Mesothelial cell of epicardium (in vitro differentiated cells): ENCODE measurements at regions not wholly inside any gene's neighbourhood (a gene's known extent, or its start where the extent isn't known, plus 50 kb on each side); places are given as distances from the start of the nearest gene placed in this dataset.

Experiments used
- DNase-seq, 2 experiments: peaks; one replicate each; pipeline ENCODE4 v3.0.0; 2021; ENCODE audit warnings: low spot score in 2 of 2; ENCODE audit not compliant: unreplicated experiment in 2 of 2
- H3K27ac Mint-ChIP-seq: 2 replicates; pipeline ENCODE4 v1.8.0; 2021; ENCODE audit warnings: mixed read lengths
- H3K27me3 Mint-ChIP-seq: 2 replicates; pipeline ENCODE4 v1.8.0; 2021; ENCODE audit warnings: low read depth, mixed read lengths
- H3K36me3 Mint-ChIP-seq: 2 replicates; pipeline ENCODE4 v1.8.0; 2021; ENCODE audit warnings: mixed read lengths
- H3K4me1 Mint-ChIP-seq: 2 replicates; pipeline ENCODE4 v1.8.0; 2021; ENCODE audit warnings: mixed read lengths
- H3K4me3 Mint-ChIP-seq: 2 replicates; pipeline ENCODE4 v1.8.0; 2021; ENCODE audit warnings: mild to moderate bottlenecking, moderate library complexity, mixed read lengths
- H3K9me3 Mint-ChIP-seq: 2 replicates; pipeline ENCODE4 v1.8.0; 2021; ENCODE audit warnings: mixed read lengths
- CTCF ChIP-seq: fragments of 200-600 bp; sonication (generic); IDR thresholded peaks from one replicate; pipeline ENCODE4 v1.5.0; 2021; ENCODE audit warnings: antibody characterized with exemption; ENCODE audit not compliant: unreplicated experiment

GRCh38 chr9:87146933-87147332 lies 199.6 kb upstream of the GAS1 start:
- Mint-ChIP-seq H3K4me1 (peaks cover 19% of the 10 kb centered on the region), H3K9me3 (peaks cover 14% of the 10 kb centered on the region), H3K36me3 (peaks cover 7% of the 10 kb centered on the region), H3K4me3 (no peak overlapping the region), H3K27me3 (peaks cover 4% of the 10 kb centered on the region), H3K27ac (no peak overlapping the region)
- TF ChIP-seq CTCF: no peak
- DNase-seq: no peak

GRCh38 chr9:87147839-87148238 lies 200.5 kb upstream of the GAS1 start:
- Mint-ChIP-seq H3K4me3 (peak overlapping the region; percentile 69), H3K27ac (peak overlapping the region; percentile 98), H3K9me3 (peaks cover 14% of the 10 kb centered on the region), H3K27me3 (peaks cover 4% of the 10 kb centered on the region), H3K36me3 (peaks cover 7% of the 10 kb centered on the region), H3K4me1 (peaks cover 21% of the 10 kb centered on the region)
- TF ChIP-seq CTCF: no peak
- no peak for DNase-seq

GRCh38 chr9:87148331-87149104 lies 201.2 kb upstream of the GAS1 start:
- DNase-seq: peak; percentile 64 to 81
- H3K9me3 Mint-ChIP-seq: peaks cover 14% of the 10 kb centered on the region
- H3K27me3 Mint-ChIP-seq: peaks cover 4% of the 10 kb centered on the region
- TF ChIP-seq CTCF: no peak
- peak overlapping the region; percentile 69 for H3K4me3 Mint-ChIP-seq
- H3K36me3 Mint-ChIP-seq: peaks cover 7% of the 10 kb centered on the region
- peak overlapping the region; percentile 98 for H3K27ac Mint-ChIP-seq
- peaks cover 21% of the 10 kb centered on the region for H3K4me1 Mint-ChIP-seq

- no peak for TF ChIP-seq CTCF
- no peak overlapping the region for H3K27ac Mint-ChIP-seq
- no peak overlapping the region for H3K4me3 Mint-ChIP-seq
- peaks cover 17% of the 10 kb centered on the region for H3K9me3 Mint-ChIP-seq
- peaks cover 2% of the 10 kb centered on the region for H3K27me3 Mint-ChIP-seq
- no peak for DNase-seq
- peaks cover 7% of the 10 kb centered on the region for H3K36me3 Mint-ChIP-seq
- peaks cover 21% of the 10 kb centered on the region for H3K4me1 Mint-ChIP-seq
These were observed 202.5 kb upstream of the GAS1 start for GRCh38 chr9:87149799-87150198.

- Mint-ChIP-seq H3K27me3 (no peaks in the 10 kb centered on the region), H3K4me3 (no peak overlapping the region), H3K36me3 (peaks cover 12% of the 10 kb centered on the region), H3K4me1 (peaks cover 18% of the 10 kb centered on the region), H3K9me3 (peaks cover 27% of the 10 kb centered on the region), H3K27ac (no peak overlapping the region)
- no peak for TF ChIP-seq CTCF
- no peak for DNase-seq
These were observed 204.9 kb upstream of the GAS1 start for GRCh38 chr9:87152256-87152655.

- DNase-seq: no peak
- Mint-ChIP-seq H3K4me1 (peaks cover 19% of the 10 kb centered on the region), H3K4me3 (no peak overlapping the region), H3K9me3 (peaks cover 27% of the 10 kb centered on the region), H3K27me3 (no peaks in the 10 kb centered on the region), H3K27ac (no peak overlapping the region), H3K36me3 (peaks cover 12% of the 10 kb centered on the region)
- no peak for TF ChIP-seq CTCF
These were observed 208.9 kb upstream of the GAS1 start for GRCh38 chr9:87156247-87156646.
